HG03558 (cell line): ENCODE measurements at regions not wholly inside any gene's neighbourhood (a gene's known extent, or its start where the extent isn't known, plus 50 kb on each side); places are given as distances from the start of the nearest gene placed in this dataset.
"Not testable (repeated sequence)": the region's sequence is repeated elsewhere in the genome, so short reads cannot be mapped to it uniquely, and the experiment has no call there.

Experiments
- ATAC-seq: cut with Tn5 transposase; IDR thresholded peaks from one replicate; pipeline ENCODE4 v1.9.1; 2021; ENCODE audit warnings: moderate number of reproducible peaks; ENCODE audit not compliant: unreplicated experiment; ENCODE audit errors: extremely low read depth

GRCh38 chr9:38171538-38171884 is 102.5 kb upstream of the SHB start:
- no peak for ATAC-seq

DNA sequence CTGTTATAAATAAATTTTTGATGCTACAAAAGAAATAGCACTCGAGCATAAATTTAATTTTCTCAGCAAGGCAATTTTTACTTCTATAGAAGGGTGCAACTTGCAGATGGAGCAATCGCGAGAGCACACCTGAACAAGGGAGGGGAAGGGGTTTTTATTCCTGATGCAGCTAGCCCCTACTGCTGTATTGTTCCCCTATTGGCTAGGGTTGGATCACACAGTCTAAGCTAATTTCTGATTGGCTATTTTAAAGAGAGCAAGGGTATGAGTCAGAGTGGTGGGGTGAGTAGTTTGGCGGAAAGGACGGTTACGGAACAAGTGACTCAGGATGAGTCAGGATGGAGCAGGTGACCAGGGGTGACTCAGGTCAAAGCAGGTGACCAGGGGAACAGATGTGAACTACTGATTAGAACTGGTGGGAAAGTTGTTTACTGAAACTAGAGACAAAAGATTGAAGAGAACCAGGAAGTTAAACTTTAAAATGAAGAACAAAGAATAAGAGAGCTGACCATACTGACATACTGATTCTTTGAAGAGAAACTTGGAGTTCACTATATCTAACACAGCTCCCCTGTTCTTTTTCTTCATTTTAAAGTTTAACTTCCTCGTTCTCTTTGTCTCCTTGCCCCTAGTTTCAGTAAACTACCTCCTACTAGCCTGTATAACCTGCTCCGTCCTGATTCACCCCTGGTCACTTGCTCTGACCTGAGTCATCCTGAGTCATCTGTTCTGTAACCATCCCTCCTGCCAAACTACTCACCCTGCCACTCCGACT is 101.9 kb upstream of the SHB start:
- not testable (repeated sequence) for ATAC-seq

GRCh38 chr9:38170155-38170554 is 101.1 kb upstream of the SHB start:
- not testable (repeated sequence) for ATAC-seq

DNA sequence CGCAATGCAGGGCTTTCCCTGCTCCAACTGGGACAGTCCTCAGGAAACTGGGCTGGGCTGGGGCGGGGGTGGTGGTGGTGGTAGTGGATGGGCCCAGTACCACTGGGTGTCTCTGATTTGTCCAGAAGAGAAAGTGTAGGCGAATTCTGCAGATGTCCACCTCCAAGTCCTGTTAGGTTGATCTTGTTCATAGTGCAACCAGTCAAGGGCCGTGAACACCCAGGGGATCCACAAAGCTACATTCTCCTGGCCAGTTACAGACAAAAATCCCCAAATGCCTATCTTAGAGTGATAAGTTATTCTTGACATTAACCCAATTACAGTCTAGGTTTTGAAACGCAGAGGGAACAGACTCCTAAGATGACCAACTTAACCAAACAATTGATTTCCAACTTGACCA is 97.5 kb upstream of the SHB start:
- no peak for ATAC-seq

GRCh38 chr9:38164659-38165221 is 95.7 kb upstream of the SHB start:
- ATAC-seq: no peak

- ATAC-seq: no peak
Observed at GRCh38 chr9:38163518-38163917, 94.5 kb upstream of the SHB start.

- no peak for ATAC-seq
Observed at GRCh38 chr9:38162332-38163211, 93.5 kb upstream of the SHB start.

GRCh38 chr9:38160613-38161215 is 91.7 kb upstream of the SHB start:
- no peak for ATAC-seq

GRCh38 chr9:38159599-38159998 is 90.6 kb upstream of the SHB start:
- ATAC-seq: no peak

DNA sequence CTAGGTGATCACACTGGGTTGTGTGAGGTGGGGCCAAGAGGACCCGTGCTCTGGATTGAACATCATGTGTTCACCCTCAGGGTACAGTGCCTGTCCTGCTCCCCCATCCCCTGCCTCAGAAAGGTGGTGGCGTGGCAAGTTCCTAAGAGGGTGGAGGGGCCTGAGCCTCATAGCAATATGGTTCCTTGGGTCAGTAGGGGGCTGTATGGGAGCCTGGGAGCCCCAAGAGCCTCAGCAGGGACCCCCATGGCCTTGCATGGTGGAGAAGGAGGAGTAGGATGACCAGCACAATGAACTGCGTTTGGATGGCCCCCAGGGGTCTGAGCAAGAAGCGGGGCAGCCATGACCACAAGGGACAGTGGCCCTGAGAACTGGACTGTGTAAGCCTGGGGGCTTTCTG is 89.6 kb upstream of the SHB start:
- no peak for ATAC-seq

GRCh38 chr9:38157711-38158110 is 88.7 kb upstream of the SHB start:
- ATAC-seq: no peak

- no peak for ATAC-seq
Observed at GRCh38 chr9:38154501-38155421, 85.7 kb upstream of the SHB start.

DNA sequence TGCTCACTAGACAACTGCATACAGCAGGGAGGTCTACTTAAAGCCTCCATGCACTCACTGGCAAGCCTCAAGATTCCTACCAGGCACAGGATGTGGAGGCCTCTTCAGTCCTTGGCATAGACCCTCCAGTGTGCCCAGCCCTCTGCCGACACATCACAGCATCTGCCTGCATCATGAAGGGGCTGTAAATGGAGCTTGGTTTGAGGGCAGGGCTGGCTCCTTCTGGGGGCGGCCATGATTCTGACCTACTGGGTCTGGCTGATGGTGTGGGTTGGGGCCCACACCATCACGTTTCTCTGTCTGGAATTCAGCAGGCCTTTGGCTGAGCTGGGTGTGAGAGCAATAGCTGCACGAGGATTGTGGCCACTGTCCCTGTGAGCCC is 84.9 kb upstream of the SHB start:
- no peak for ATAC-seq

DNA sequence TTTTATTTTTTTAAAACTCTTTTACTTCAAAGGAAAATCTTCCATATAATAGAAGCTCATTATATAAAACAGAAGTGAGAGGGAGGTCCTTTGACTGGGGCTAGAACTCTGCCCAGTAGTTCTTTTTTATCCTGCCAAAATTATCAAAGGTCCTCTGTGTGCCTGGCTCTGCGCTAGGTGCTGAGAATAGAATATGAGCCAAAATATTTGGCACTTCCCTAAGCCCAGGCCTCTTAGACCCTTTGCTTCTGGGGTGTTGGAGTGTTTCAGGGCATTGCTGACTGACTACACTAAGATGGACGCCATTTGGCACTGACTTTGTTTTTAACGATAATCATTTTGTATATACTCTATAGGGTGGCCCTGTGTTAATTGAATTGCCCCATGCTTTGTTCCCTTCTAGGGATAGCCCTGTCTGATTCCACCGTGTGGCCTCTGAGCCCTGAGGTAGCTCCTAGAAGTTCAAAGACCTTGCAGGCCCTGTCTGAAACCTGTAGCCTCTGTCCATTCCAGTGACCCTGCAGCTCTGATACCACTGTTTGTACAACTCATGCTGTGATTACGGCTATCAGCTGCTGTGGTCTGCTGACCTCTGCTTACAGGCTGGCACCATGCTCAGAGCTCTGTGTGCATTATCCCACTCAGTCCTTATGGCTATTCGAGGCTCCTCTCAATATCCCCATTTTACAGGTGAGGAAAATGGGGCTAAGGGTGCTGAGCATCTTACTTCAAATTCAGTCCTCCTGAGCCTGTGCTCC is 84.3 kb upstream of the SHB start:
- ATAC-seq: no peak

DNA sequence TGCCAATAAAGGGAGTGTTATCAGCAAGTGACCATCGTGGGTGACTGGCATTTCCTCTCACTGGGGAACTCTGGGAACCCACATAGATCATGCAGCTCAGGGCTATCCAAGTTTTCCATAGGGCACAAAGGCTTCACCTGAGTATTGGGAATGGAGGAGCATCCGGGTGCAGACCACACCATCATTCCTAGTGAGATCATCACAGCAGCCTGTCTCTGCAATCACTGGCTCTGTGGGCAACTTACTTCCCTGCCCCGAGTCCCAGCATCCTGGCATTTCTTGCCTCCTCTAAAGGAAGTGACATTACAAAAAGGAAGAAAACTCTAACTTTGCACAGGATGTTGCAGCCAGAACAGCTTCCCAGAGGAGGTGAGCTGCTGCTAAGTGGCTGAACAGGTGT is 80.6 kb upstream of the SHB start:
- no peak for ATAC-seq

DNA sequence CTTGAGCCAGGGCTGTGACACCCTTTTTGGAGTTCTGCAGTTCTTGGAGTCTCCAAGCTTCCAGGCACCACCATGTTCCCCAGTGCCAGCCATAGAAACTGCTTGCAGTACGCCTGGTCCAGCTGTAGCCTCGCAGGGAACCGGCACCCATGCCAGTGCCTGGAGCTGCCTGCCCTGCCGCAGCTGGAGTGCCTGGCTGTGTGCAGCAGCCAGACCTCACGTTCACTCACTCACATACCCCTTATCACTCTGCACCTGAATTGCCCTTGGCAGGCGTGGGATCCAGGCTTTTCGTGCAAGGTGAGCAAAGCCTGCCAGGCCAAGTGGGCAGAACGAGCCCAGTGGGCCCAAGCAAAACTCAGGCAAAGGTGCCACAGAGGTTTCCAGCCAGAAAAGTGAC is 77.8 kb upstream of the SHB start:
- no peak for ATAC-seq

DNA sequence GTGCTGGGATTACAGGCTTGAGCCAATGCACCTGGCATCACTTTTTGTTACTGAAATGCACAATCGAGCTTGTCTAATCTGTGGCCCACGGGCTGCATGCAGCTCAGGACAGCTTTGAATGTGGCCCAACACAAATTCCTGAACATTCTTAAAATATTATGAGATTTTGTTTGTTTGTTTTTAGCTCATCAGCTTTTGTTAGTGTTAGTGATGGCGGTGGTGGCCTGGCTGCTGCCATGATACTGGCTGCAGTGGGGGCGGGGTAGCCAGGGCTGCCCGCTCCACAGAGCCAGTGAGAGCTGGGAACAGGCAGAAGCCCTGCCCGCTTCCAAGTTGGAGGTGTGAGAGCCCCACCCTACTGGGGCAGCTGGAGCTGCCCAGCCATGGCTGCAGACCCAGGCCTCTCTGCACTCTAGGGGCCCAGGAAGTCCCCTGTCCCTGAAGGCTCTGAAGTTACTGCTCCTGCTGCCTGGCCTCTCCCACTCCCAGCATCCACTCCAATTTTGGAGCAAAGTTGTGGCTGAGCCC is 76.6 kb upstream of the SHB start:
- ATAC-seq: no peak

DNA sequence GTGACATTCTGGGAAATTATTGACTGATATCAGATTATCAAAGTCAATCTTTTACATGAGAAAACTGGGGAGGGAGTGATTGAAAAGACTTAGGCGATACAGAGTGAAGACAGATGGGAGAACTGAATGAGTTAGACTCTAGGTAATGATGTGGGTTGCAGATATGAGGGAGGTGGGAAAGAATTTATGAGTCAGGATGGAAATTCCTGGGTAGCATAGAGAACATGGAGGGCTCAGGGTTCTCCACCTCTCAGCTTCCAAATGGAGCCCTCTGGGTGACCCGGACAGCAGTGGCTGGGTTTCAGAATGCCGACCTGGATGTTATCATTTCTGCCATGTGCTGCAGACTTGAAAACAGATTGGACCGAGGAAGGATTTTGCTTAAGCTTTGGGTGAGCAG is 75.4 kb upstream of the SHB start:
- ATAC-seq: no peak
